DLD1 (cell line): ENCODE measurements at regions not wholly inside any gene's neighbourhood (a gene's known extent, or its start where the extent isn't known, plus 50 kb on each side); places are given as distances from the start of the nearest gene placed in this dataset.

Source experiments
- in situ Hi-C: cut with HindIII; loops from 2 replicates; pipeline ENCODE4 v1.10.0; 2017; ENCODE audit warnings: low sequenced_read_pairs

GRCh38 chr6:165922309-165922794 lies 245.3 kb downstream of the TBXT start:
- in situ Hi-C loops = no loop called here

GRCh38 chr6:165920896-165921671 lies 246.6 kb downstream of the TBXT start:
- in situ Hi-C loops = no loop called here

GRCh38 chr6:165917576-165917975 lies 250.1 kb downstream of the TBXT start:
- in situ Hi-C loops = no loop called here

GRCh38 chr6:165915022-165915770 lies 252.2 kb upstream of the PDE10A start:
- in situ Hi-C loops = no loop called here

GRCh38 chr6:165913676-165914570 lies 250.9 kb upstream of the PDE10A start:
- in situ Hi-C loops = no loop called here

GRCh38 chr6:165910184-165910966 lies 247.3 kb upstream of the PDE10A start:
- in situ Hi-C loops = no loop called here

- in situ Hi-C loops = no loop called here
Measured at GRCh38 chr6:165906736-165907135, 243.7 kb upstream of the PDE10A start.

- in situ Hi-C loops = no loop called here
Measured at GRCh38 chr6:165905744-165906143, 242.7 kb upstream of the PDE10A start.

- in situ Hi-C loops = no loop called here
Measured at GRCh38 chr6:165900970-165901369, 237.9 kb upstream of the PDE10A start.

- in situ Hi-C loops = no loop called here
Measured at GRCh38 chr6:165899611-165900010, 236.6 kb upstream of the PDE10A start.

GRCh38 chr6:165895421-165896165 lies 232.6 kb upstream of the PDE10A start:
- in situ Hi-C loops = no loop called here

- in situ Hi-C loops = no loop called here
Measured at GRCh38 chr6:165894171-165894825, 231.3 kb upstream of the PDE10A start.

GRCh38 chr6:165893431-165893830 lies 230.4 kb upstream of the PDE10A start:
- in situ Hi-C loops = no loop called here

GRCh38 chr6:165891320-165891719 lies 228.3 kb upstream of the PDE10A start:
- in situ Hi-C loops = no loop called here

GRCh38 chr6:165890404-165890735 lies 227.3 kb upstream of the PDE10A start:
- in situ Hi-C loops = no loop called here

GRCh38 chr6:165889636-165890403 lies 226.8 kb upstream of the PDE10A start:
- in situ Hi-C loops = no loop called here

- in situ Hi-C loops = no loop called here
Measured at GRCh38 chr6:165886169-165886568, 223.1 kb upstream of the PDE10A start.
